ENCODE measurements at regions not wholly inside any gene's neighbourhood (a gene's known extent, or its start where the extent isn't known, plus 50 kb on each side); places are given as distances from the start of the nearest gene placed in this dataset.

GRCh38 chr11:91837411-91838330, 386.9 kb upstream of the FAT3 start:
- no peaks in the 10 kb centered on the region for H3K4me1 ChIP-seq
- H3K9me3 ChIP-seq: no peaks in the 10 kb centered on the region
- H3K4me3 ChIP-seq: no peak overlapping the region
- no peaks in the 10 kb centered on the region for H3K36me3 ChIP-seq
- no peak for TF ChIP-seq CTCF (IDR thresholded peaks at IDR 0.05)
- H3K27ac ChIP-seq: no peak overlapping the region
- H3K27me3 ChIP-seq: no peaks in the 10 kb centered on the region
- no peak for DNase-seq (ENCODE audit: low spot score)

- Histone ChIP-seq H3K27me3 (no peaks in the 10 kb centered on the region), H3K9me3 (no peaks in the 10 kb centered on the region), H3K4me3 (no peak overlapping the region), H3K27ac (no peak overlapping the region), H3K36me3 (no peaks in the 10 kb centered on the region), H3K4me1 (no peaks in the 10 kb centered on the region)
- DNase-seq (ENCODE audit: low spot score): no peak
- TF ChIP-seq CTCF (IDR thresholded peaks at IDR 0.05): no peak
Observed at GRCh38 chr11:91835051-91835560, 389.5 kb upstream of the FAT3 start.

GRCh38 chr11:91828901-91829300, 395.7 kb upstream of the FAT3 start:
- no peak for TF ChIP-seq CTCF (IDR thresholded peaks at IDR 0.05)
- H3K27me3 ChIP-seq: no peaks in the 10 kb centered on the region

GRCh38 chr11:91825777-91826176, 398.8 kb upstream of the FAT3 start:
- H3K4me1 ChIP-seq: no peaks in the 10 kb centered on the region
- H3K27ac ChIP-seq: no peak overlapping the region
- no peaks in the 10 kb centered on the region for H3K9me3 ChIP-seq
- DNase-seq (ENCODE audit: low spot score): no peak
- H3K4me3 ChIP-seq: no peak overlapping the region
- H3K36me3 ChIP-seq: no peaks in the 10 kb centered on the region
- H3K27me3 ChIP-seq: no peaks in the 10 kb centered on the region
- TF ChIP-seq CTCF (IDR thresholded peaks at IDR 0.05): no peak

More at GRCh38 chr11:91828901-91829300, 395.7 kb upstream of the FAT3 start:
- H3K4me3 ChIP-seq: no peak overlapping the region
- no peak overlapping the region for H3K27ac ChIP-seq
- no peaks in the 10 kb centered on the region for H3K4me1 ChIP-seq
- no peaks in the 10 kb centered on the region for H3K36me3 ChIP-seq
- DNase-seq (ENCODE audit: low spot score): no peak
- H3K9me3 ChIP-seq: no peaks in the 10 kb centered on the region

- no peaks in the 10 kb centered on the region for H3K9me3 ChIP-seq
- no peaks in the 10 kb centered on the region for H3K27me3 ChIP-seq
- TF ChIP-seq CTCF (IDR thresholded peaks at IDR 0.05): no peak
- H3K4me3 ChIP-seq: no peak overlapping the region
- DNase-seq (ENCODE audit: low spot score): no peak
- no peaks in the 10 kb centered on the region for H3K36me3 ChIP-seq
- H3K27ac ChIP-seq: no peak overlapping the region
- no peaks in the 10 kb centered on the region for H3K4me1 ChIP-seq
Observed at GRCh38 chr11:91823252-91823830, 401.3 kb upstream of the FAT3 start.

All from right atrium auricular region (tissue), 2 donors.